HG03045 (cell line): ENCODE measurements at regions not wholly inside any gene's neighbourhood (a gene's known extent, or its start where the extent isn't known, plus 50 kb on each side); places are given as distances from the start of the nearest gene placed in this dataset.
"Not testable (repeated sequence)": the region's sequence is repeated elsewhere in the genome, so short reads cannot be mapped to it uniquely, and the experiment has no call there.

Experiments used
- ATAC-seq: cut with Tn5 transposase; IDR thresholded peaks from one replicate; pipeline ENCODE4 v1.9.1; 2021; ENCODE audit warnings: mild to moderate bottlenecking, moderate library complexity; ENCODE audit not compliant: unreplicated experiment

DNA sequence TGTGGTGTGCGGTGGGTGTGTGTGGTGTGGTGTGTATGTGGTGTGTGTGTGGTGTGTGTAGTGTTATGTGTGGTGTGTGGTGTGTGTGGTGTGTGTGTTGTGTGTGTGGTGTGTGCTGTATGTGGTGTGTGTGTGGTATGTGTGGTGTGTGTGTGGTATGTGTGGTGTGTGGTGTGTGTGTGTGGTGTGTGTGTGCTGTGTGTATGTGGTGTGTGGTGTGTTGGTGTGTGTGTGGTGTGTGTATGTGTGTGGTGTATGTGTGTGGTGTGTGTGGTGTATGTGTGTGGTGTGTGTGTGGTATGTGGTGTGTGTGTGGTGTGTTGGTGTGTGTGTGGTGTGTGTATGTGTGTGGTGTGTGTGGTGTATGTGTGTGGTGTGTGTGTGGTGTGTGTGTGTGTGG, 144.3 kb downstream of the HSD17B3 start:
- no peak for ATAC-seq

- ATAC-seq = no peak
These were observed 145.6 kb downstream of the HSD17B3 start for GRCh38 chr9:96156171-96156974.

GRCh38 chr9:96154081-96154480, 147.9 kb downstream of the HSD17B3 start:
- no peak for ATAC-seq

- ATAC-seq = no peak
These were observed 149.4 kb downstream of the HSD17B3 start for GRCh38 chr9:96152550-96152949.

- ATAC-seq = peak; percentile 91
These were observed 151.4 kb downstream of the HSD17B3 start for GRCh38 chr9:96150324-96151227.

GRCh38 chr9:96149533-96150280, 152.3 kb downstream of the HSD17B3 start:
- ATAC-seq = peak; percentile 49

- no peak for ATAC-seq
These were observed 153.1 kb downstream of the HSD17B3 start for GRCh38 chr9:96148634-96149532.

- ATAC-seq = not testable (repeated sequence)
These were observed 154.9 kb downstream of the HSD17B3 start for GRCh38 chr9:96147029-96147428.

DNA sequence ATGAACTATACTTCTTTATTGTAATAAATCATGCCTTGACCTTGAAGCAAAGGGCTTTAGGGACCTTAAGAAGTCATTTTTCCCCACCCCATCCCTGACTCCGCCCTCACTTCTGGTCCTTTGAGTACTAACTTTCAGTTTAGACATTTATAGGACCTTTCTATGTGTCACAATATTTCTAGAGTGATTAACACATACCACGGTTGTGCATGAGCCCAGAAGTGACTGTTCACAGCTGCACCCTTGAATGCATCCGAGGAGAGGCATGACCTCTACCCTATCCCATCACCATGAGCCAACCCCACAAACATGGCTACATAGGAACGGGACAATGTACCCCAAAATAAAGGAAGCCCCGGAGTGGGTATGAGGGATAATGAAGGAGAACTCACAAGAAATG, 160.3 kb downstream of the HSD17B3 start:
- no peak for ATAC-seq

GRCh38 chr9:96141128-96141474, 160.9 kb downstream of the HSD17B3 start:
- ATAC-seq = no peak

DNA sequence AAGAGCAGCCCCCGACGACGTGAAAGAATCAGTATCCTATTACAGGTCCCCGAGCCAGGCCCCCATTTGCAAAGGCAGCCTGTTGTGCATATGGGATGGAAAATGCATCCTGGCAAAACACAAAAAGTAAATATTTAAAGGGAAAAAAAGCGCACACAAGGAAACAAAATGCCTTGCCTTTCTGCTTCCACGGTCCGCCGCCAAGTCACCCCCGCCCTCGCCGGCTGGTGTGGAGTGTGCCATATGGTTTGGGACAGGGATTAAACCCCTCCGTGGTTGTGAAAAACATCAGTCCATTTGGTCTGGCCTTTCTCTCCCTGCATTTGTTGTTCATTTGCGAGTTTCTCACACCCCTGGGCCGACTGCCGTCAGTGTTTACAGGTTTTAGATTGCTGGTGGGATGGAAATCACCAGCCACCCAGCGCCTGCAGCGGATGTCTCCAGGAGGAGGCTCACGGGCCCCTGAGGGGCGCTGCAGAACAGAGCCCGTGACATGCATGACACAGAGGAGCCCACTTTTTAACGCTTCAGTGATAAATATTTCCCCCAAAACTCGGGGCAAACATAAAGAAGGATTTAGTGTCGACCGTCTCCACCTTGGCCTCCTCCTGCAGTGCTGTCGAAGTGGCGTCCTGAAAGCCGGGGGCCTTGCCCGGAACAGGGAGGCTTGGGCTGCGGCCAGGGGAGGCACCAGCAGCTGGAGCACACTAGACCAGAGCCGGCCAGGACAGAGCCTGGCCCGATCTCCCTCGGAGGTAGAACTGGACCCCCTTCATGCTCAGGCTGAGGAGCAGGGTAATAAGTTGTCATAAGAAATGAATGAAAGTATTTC, 161.5 kb downstream of the HSD17B3 start:
- ATAC-seq = no peak

- no peak for ATAC-seq
These were observed 162.2 kb downstream of the HSD17B3 start for GRCh38 chr9:96139592-96140295.

DNA sequence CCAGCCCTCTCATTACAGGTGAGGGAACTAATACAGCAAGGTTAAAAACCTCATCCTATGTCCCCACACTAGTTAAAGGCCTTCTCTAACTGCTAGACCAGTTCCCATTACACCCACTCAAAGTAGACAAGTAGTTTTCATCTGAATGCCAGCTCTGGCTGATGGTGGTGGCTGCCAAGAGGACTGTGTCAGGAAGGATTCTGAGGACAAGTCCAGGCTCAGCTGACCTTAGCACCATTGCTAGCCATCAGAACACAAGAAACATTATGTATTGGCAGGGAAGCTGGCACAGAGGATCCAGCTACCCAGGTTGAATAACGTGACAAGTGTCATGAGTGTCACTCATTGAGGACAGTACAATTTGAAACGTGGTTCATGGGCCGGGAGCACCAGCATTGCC, 163.4 kb downstream of the HSD17B3 start:
- ATAC-seq = no peak

DNA sequence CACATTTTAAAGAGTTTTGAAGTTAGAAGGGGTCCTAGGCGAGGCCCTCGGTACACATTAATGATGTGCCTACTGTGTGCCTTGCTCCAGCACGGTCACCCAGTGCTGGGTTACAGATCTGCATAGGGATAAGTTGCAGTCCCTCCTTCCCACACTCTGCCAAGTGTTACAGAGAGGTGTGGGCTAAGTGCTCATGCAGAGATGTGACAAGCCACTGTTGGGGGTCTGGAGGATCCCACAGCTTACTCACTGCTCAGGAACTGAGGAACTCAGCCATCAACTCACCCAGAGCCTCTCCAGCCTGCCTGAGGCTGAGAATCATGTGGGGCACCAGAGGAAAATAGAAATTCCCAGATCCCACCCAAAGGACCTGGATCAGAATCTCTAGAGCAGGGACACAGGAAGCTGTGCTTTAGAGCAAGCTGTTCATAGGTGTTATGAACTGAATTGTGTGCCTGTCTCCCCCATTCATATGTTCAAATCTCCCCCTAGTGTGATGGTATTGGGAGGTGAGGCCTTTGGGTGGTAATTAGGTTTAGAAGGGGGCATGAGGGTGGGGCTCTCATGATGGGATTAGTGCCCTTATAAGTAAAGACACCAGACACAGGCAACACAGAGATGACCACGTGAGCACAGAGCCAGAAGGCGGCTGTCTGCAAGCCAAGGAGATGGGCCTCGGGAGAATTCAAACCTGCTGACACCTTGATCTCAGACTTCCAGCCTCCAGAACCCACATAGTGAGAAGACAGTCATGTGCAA, 164.1 kb downstream of the HSD17B3 start:
- ATAC-seq = peak; percentile 40

GRCh38 chr9:96136992-96137670, 164.8 kb downstream of the HSD17B3 start:
- ATAC-seq = peak; percentile 89

DNA sequence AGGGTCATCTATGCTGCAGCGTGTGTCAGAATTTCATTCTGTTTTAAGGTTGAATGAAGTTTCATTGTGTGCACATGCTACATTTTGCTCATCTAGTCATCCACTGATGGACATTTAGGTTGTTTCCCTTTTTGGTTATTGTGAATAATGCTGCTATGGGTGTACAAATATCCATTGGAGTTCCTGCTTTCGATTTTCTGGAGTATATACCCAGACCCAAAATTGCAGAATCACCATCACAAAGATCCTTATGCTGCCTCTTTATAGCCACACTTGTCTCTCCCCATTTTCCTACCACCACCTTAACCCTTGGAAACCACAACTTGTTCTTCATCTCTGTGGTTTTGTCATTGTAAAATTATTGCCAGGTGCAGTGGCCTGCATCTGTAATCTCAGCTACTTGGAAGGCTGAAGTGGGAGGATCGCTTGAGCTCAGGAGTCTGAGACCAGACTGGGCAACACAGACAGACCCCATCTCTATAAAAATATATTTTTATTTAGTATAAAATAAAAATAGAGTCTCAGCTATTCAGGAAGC, 166.2 kb downstream of the HSD17B3 start:
- ATAC-seq = no peak

DNA sequence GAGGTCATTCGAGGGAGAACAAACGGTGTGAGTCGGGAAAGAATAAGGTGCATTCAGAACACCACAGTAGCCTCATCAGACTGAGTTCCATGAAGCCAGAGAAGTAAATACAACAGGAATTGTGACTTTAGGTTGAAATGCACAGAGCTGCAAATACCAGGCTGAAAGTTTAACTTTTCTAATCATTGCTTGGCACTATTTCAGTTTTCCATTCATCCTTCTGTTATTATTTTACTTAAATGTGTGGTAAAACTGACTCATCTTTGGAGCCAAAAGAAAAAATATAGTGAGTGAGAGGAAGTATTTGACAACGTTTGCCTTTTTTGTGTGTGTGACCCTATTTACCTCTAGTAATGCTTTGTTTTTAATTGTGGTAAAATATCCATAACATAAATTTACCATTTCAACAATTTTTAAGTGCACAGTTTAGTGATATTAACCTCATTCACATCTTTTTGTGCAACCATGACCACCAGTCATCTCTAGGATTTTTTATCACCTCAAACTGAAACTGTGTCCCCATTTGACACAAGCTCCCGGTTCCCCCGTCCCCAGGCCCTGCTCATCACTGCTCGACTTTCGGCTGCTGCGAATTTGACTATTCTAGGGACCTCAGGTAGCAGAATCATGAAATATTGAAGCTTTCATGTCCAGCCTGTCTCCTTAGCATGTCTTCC, 166.8 kb downstream of the HSD17B3 start:
- no peak for ATAC-seq
